Cardiac muscle cell (in vitro differentiated cells and primary cell): ENCODE measurements at regions not wholly inside any gene's neighbourhood (a gene's known extent, or its start where the extent isn't known, plus 50 kb on each side); places are given as distances from the start of the nearest gene placed in this dataset.

ENCODE experiments used
- DNase-seq, 2 donors: peaks; one replicate each; pipeline versions ENCODE4 v3.0.0 to v3.0.0-alpha.2; 2010 to 2017; ENCODE audit warnings: low read depth in 1 of 2, low spot score in 1 of 2
- H3K27ac ChIP-seq: fragments of 200-600 bp; sonication (generic); 2 replicates; pipeline ENCODE4 v1.5.1; 2016
- H3K27me3 ChIP-seq: fragments of 200-600 bp; sonication (generic); 2 replicates; pipeline ENCODE4 v1.6.0; 2016; ENCODE audit warnings: control low read depth
- H3K36me3 ChIP-seq: fragments of 200-600 bp; sonication (generic); 2 replicates; pipeline ENCODE4 v1.5.1; 2016; ENCODE audit warnings: control low read depth
- H3K4me1 ChIP-seq: fragments of 200-600 bp; sonication (generic); 2 replicates; pipeline ENCODE4 v1.8.1; 2017; ENCODE audit warnings: low read depth, mild to moderate bottlenecking, mixed run types
- H3K4me3 ChIP-seq: fragments of 200-600 bp; sonication (generic); 2 replicates; pipeline ENCODE4 v1.5.1; 2016; ENCODE audit warnings: mild to moderate bottlenecking
- H3K9me3 ChIP-seq: fragments of 200-600 bp; sonication (generic); 2 replicates; pipeline ENCODE4 v1.5.1; 2017; ENCODE audit warnings: low read depth, mild to moderate bottlenecking, control low read depth
- CTCF ChIP-seq: IDR thresholded peaks from 2 replicates; pipeline ENCODE4 v1.5.1; 2012; ENCODE audit warnings: low read depth, mild to moderate bottlenecking, low read length

- peak in 1 of 2 donors; percentile 70 for DNase-seq
- Histone ChIP-seq H3K4me3 (no peak overlapping the region), H3K27ac (no peak overlapping the region), H3K27me3 (no peaks in the 10 kb centered on the region), H3K4me1 (peaks cover 7% of the 10 kb centered on the region), H3K9me3 (no peaks in the 10 kb centered on the region), H3K36me3 (no peaks in the 10 kb centered on the region)
- no peak for TF ChIP-seq CTCF
These were observed 83.9 kb downstream of the CXCL12 start for GRCh38 chr10:44300666-44301649.

DNA sequence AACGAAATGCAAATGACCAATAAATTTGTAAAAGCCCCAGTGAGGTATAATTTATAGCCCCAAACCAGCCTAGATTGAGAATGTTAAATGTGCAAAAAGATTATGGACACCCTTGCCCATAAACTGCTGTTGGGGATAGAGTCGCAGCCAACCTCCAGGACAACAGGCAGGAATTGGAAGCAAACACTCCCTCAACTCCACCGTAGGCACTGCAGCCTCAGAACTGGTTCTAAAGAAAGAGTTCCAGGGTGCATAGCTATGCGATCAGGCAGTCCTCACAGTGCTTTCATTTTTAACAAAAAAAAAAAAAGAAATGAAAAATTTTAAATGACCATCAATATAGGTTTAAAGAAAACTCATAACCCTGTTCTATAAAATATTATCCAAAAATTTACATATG, 86.2 kb downstream of the CXCL12 start:
- H3K27me3 ChIP-seq, result peaks cover 4% of the 10 kb centered on the region
- H3K4me1 ChIP-seq, result peaks cover 7% of the 10 kb centered on the region
- no peak overlapping the region for H3K4me3 ChIP-seq
- no peaks in the 10 kb centered on the region for H3K9me3 ChIP-seq
- TF ChIP-seq CTCF, result no peak
- DNase-seq, result no peak
- no peak overlapping the region for H3K27ac ChIP-seq
- no peaks in the 10 kb centered on the region for H3K36me3 ChIP-seq

DNA sequence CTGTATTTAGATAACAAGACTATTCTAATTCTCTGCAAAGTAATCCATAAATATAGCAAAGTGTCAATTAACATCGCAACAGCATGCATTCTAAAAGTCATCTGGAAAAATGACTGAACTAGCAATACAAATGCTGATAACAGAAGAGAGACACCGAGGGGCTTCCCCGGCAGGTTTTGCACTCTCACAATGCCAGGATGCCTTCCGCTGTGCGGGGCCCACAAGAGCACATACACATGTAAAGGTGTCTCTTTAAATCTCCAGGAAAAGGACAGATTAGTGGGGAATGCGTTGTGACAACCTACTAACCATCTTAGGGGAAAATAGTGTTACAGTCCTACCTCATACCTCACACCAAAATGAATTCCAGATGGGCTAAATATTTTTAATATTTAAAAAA, 86.9 kb downstream of the CXCL12 start:
- no peak for DNase-seq

GRCh38 chr10:44295644-44296241, 89.2 kb downstream of the CXCL12 start:
- H3K27me3 ChIP-seq, result peaks cover 17% of the 10 kb centered on the region
- no peaks in the 10 kb centered on the region for H3K36me3 ChIP-seq
- H3K9me3 ChIP-seq, result no peaks in the 10 kb centered on the region

More for the DNA sequence above, 86.9 kb downstream of the CXCL12 start:
- H3K4me3 ChIP-seq, result no peak overlapping the region
- no peak overlapping the region for H3K27ac ChIP-seq
- no peak for TF ChIP-seq CTCF
- H3K27me3 ChIP-seq, result peaks cover 12% of the 10 kb centered on the region
- H3K4me1 ChIP-seq, result peaks cover 7% of the 10 kb centered on the region
- no peaks in the 10 kb centered on the region for H3K9me3 ChIP-seq
- H3K36me3 ChIP-seq, result no peaks in the 10 kb centered on the region

More at GRCh38 chr10:44295644-44296241, 89.2 kb downstream of the CXCL12 start:
- DNase-seq, result peak in 1 of 2 donors; percentile 60
- Histone ChIP-seq H3K27ac (no peak overlapping the region), H3K4me3 (no peak overlapping the region), H3K4me1 (peaks cover 7% of the 10 kb centered on the region)
- no peak for TF ChIP-seq CTCF
